GM21360 (cell line): ENCODE measurements at regions not wholly inside any gene's neighbourhood (a gene's known extent, or its start where the extent isn't known, plus 50 kb on each side); places are given as distances from the start of the nearest gene placed in this dataset.
"Not testable (repeated sequence)": the region's sequence is repeated elsewhere in the genome, so short reads cannot be mapped to it uniquely, and the experiment has no call there.

Experiments
- ATAC-seq: cut with Tn5 transposase; IDR thresholded peaks from one replicate; pipeline ENCODE4 v1.9.1; 2021; ENCODE audit warnings: mild to moderate bottlenecking, moderate library complexity; ENCODE audit not compliant: unreplicated experiment

DNA sequence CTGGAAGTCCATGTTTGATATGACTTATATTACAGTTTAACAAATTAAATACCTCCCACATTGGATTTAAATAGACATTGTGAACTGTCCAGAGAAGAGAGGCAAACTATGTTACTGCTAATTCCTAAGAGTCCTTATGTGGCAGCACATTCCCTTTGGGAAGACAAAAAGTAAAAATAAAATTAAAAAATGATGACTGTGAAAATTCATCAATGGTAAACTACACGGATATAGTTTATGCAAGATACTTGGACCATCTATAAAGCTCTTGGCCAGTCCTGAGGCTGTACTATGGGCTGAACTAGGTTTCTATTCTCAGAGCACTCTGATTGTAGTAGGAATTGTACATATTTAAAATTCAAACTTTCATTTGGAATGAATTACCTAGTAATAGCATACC lies 206.4 kb downstream of the LRRK2 start:
- no peak for ATAC-seq

DNA sequence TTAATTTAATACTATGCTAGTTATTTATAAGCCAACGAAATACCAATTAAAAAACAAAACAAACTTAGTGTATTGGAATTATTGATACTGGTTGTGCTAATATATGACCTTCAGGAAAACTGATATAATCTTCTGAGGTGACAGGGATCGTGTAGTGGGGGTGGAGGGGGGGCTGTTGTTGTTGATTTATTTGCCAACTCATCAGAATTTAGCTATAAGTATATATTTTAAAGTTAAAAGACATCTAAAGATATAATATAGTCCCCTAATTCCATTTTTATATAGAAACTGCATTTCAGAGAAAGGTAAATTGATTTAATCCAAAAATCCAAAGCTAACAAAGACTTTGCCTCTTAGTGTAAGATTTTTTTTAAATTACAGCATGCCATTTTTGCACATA lies 210.5 kb downstream of the LRRK2 start:
- ATAC-seq = no peak

DNA sequence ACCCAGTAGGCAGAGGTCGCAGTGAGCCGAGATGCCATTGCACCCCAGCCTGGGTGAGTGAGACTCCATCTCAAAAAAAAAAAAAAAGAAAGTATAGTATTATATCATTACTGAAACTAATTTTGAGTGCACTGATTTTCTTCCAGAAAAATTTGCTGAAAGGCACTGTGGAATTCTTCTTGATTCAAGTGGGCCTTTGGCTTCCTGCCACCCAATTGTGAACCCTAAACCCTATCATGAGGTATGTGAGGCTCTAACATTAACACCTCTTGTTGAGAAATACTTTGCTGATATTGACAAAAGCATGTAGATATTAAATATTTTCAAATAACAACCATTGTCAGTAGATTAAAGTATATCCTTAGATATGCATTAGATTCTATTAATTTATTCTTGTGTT lies 211.2 kb downstream of the LRRK2 start:
- ATAC-seq = no peak

- ATAC-seq = no peak
Observed at GRCh38 chr12:40436564-40436963, 211.8 kb downstream of the LRRK2 start.

DNA sequence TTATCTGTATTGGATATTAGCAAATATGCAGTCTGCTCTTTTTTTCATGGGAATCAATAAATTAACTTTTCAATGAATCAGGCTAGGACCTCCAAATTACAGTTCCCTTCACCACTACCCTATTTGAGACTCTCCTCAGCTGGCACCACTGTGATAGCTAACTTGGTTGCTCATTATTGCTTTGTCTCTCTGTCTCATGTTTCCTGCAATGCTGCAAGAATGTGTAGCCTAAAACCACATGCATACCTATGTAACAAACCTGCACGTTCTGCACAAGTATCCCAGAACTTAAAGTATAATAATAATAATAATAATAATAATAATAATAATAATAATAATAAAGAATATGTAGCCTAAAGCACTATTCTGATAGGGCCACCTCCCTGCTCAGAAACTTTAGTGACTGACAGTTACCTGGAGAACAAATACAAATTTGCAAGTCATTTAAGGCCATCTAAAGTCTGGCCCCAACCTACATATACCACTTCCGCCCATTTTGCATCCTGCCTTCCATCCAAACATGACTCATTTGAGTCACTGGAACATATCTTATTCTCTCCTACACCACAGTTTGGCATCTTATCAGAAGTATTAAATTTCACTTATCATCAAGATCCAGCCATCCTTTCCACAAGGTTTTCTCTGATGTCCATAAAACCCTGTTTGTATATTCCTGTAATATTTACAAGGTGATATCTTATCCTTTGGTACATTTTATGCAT lies 215.1 kb downstream of the LRRK2 start:
- no peak for ATAC-seq

GRCh38 chr12:40444174-40444573 lies 219.4 kb downstream of the LRRK2 start:
- ATAC-seq = no peak

DNA sequence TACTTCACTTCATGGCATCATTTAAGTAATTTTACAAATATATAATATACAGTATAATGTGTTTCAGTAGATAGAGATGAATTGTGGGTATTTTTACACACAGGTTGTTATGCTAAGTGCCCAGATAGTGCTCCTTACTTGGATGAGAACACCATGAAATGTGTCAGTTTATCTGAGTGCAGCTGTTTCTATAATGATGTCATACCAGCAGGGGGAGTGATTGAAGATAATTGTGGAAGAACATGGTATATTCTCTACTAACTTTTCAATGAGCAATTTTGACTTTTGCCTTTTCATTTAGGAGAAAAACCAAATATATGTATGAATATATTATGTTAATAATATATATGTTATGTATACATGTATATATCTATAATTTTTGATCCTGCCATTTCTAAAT lies 221.6 kb downstream of the LRRK2 start:
- ATAC-seq = peak; percentile 73

- not testable (repeated sequence) for ATAC-seq
Observed at GRCh38 chr12:40448523-40448922, 223.7 kb downstream of the LRRK2 start.

DNA sequence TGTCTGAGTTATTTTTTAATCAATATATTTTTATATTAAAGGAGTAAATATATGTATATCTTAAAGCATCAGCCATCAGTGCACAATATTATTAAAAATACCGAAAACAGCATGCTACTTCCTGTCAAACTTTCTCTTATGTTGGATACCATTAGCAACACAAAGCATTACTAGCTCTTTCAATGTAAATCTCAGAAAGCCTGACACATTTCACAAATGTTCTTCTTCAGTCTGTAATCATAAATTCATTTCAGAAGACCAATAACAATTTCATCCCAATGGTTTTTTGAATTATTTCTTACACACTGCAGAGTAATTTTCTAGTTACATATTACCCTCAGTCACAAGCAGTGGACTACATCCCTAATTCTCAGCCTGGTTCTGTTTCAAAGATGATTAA lies 226.9 kb downstream of the LRRK2 start:
- ATAC-seq = no peak

DNA sequence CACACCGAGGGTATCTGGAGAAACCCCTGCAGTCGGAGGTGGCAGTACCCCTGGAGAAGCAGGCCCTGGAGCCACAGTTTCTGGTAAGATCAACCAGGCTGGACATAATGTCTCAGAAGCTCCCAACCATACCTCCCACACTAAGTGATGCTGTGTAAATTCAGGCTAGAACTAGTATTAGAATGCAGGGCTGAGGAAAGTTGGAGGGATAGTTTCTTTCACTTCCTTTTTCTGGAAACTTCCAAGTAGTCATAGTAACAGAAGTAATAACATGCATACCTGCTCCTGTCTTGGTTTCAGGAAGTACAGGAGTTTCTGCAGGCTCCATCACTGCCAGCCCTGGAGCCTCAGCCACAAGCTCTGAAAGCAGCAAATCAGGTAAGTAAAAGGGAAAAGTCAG lies 228.1 kb upstream of the CNTN1 start:
- no peak for ATAC-seq

GRCh38 chr12:40469736-40470135 lies 222.5 kb upstream of the CNTN1 start:
- no peak for ATAC-seq

GRCh38 chr12:40473962-40474361 lies 218.3 kb upstream of the CNTN1 start:
- no peak for ATAC-seq

GRCh38 chr12:40474630-40475029 lies 217.6 kb upstream of the CNTN1 start:
- no peak for ATAC-seq

DNA sequence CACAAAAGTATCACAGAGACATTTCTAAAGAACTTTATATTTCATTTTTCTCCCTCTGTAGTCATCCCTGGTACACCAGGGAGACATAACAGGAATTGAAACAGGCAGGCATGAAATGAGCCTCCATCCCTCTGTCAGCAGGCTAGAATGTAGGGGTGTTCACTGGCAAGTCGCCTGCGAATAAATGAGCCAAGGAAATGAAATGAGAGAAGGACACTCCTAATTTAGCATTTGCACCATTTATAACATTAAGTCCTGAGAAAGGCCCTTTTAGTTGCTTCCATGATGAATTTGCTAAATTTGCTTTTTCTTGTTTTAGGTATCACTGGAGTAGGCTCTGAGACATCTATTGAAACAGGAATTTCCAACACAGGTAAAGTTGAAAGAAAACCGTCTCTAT lies 192.4 kb upstream of the CNTN1 start:
- no peak for ATAC-seq

DNA sequence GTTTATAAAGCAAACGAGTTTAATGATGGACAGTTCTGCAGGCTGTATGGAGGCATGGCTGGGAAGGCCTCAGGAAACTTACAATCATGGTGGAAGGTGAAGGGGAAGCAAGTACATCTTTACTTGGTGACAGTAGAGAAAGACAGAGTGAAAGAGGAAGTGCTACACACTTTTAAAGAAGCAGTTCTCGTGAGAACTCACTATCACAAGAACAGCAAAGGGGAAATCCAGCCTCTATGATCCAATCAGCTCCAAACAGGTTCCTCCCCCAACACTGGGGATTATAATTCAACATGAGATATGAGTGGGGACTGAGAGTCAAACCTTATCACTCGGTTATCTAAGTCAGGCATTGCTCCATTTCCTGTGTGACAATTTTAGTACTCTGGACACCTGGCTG lies 189.9 kb upstream of the CNTN1 start:
- ATAC-seq = peak; percentile 73

GRCh38 chr12:40505327-40505726 lies 186.9 kb upstream of the CNTN1 start:
- ATAC-seq = no peak

GRCh38 chr12:40508421-40508820 lies 183.8 kb upstream of the CNTN1 start:
- no peak for ATAC-seq

DNA sequence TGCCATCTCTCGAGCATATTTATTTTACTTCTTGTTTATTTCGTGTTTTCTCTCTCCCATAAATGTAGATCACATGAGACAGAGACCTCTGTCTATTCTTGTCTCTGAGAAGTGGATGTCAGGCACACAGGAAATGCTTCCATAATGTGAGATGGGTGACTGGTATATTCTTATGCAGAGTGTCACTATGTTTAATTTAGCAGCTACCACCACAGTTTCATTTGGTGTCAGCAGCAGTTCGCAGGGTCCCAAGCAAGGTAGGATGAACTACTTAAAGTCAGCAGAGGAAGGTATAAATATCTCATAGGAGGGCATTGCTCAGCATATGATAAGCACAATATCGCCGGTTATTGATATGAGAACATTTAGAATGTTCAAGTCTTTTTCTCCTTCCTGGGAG lies 180.9 kb upstream of the CNTN1 start:
- ATAC-seq = peak; percentile 47

DNA sequence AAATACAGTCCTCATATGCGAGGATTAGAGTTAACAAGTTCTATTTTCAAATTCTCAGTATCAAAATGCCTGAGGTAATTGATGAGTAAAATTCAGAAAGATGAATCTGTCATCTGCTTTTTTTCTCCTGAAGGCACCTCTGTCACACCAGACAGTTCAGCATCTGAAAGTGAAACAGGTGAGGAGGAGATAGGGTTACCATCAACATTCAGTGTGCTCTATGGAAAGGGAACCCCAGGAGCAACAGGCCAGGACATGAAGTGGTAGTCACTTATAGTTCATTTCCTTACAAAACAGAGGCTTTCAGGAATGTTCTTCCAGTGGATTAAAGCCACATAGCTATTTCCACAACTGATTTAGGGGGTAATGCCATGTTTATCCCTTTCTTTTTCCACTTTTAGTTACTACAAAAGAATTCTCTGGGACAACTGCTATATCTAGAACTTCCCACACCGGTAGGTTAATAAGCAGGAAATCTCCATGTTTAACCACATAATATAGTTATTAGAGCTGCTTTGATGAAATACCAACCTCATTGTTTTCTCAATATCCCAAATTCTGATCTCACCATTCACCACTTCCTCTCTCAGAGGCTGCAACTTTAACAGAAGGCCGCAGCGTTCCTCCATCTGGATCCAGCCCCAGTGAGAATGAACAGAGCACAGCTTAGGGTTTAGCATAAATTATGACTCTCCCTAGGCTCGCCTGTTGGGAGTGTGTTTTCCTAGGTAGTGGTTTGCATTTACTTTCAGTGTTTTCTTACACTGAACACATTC lies 177.0 kb upstream of the CNTN1 start:
- ATAC-seq = peak; percentile 70

DNA sequence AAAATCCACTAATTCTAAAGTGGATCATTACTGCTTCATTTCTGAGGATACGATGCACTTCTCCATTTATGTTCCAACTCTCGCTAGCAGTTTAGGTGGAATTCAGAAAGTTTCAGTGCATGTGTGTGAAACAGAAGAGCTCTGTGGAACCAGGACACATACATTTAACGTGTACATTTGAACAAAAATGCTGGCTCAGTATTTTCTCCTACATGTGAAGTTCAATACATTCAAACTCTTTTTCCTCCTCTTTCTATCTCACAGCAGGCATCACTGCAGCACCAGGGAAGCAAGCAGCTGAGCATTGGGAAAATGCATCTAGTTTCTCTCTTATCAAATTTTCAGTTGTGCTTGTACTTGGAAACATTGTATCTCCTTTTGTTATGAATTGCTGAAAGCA lies 169.4 kb upstream of the CNTN1 start:
- ATAC-seq = no peak

DNA sequence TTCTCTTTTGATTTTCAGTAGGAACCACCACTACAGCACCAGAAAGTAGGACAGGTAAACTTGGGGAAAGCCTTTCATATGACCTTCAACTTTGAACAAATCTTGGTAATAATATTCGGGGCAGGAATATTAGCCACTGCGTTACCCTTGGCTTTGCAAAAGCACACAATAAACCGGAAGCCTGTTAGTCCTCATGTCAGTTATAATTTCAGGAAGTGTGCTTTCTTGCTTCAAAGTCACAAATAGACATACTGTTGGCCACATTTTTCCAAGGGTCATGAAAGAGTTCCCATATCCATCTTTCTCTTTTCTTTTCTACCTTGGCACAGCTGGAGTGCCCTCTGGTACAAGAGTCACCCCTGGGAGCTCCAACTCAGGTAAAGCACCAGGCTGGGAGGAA lies 167.2 kb upstream of the CNTN1 start:
- ATAC-seq = no peak

DNA sequence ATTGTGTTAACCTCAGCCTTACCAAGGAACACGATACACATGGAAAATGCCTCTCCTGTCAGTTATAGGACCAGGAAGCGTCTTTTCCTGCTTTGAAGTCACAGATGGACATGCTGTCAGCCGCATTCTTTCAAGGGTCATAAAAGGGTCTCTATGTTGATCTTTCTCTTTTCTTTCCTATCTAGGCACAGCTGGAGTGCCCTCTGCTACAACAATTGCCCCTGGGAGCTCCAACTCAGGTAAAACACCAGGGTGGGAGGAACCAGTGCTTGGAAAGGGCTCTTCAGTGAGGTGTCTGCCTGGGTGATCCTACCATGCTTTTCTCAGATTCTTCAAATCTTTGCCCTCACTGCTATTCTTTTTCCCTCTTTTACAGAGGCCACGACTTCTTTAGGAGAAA lies 157.4 kb upstream of the CNTN1 start:
- ATAC-seq = no peak

GRCh38 chr12:40551466-40551865 lies 140.8 kb upstream of the CNTN1 start:
- no peak for ATAC-seq
